ENCODE measurements at regions not wholly inside any gene's neighbourhood (a gene's known extent, or its start where the extent isn't known, plus 50 kb on each side); places are given as distances from the start of the nearest gene placed in this dataset.

- H3K27ac ChIP-seq (ENCODE audit: low read length) = no peak overlapping the region
- no peak for ATAC-seq (replicated peaks in 1 of 4)
- no peak overlapping the region for H3K4me3 ChIP-seq (ENCODE audit: control insufficient read depth in 1 of 2, extremely low read depth in 1 of 2, low read length in 1 of 2)
- POLR2A ChIA-PET = interaction anchor here in 1 of 2 donors (0.6 kb wide), 1 partner anchor 19 kb away, joined by 3 read pairs; no protein-coding TSS in a partner anchor
- CTCF ChIA-PET = no interaction called here
- no peaks in the 10 kb centered on the region for H3K4me1 ChIP-seq (ENCODE audit: control insufficient read depth in 1 of 2, extremely low read depth in 1 of 2, insufficient read depth in 2 of 2, low read length in 2 of 2)
- Mint-ChIP-seq H3K27ac (no peak overlapping the region), H3K27me3 (no peaks in the 10 kb centered on the region), H3K9me3 (peaks cover 0 to 10% (median 0%) of the 10 kb centered on the region in 3 donors), H3K36me3 (no peaks in the 10 kb centered on the region), H3K4me3 (no peak overlapping the region), H3K4me1 (no peaks in the 10 kb centered on the region)
- no peaks in the 10 kb centered on the region for H3K27me3 ChIP-seq (replicated peaks in 1 of 2; ENCODE audit: control insufficient read depth in 2 of 2, extremely low read depth in 1 of 2, insufficient read depth in 2 of 2, low read length in 1 of 2)
- no peak for DNase-seq
- 94% methylated on average over 4 of the region's 7 CpGs for WGBS (ENCODE audit: insufficient coverage)
- H3K36me3 ChIP-seq (ENCODE audit: control insufficient read depth in 2 of 2, extremely low read depth in 1 of 2, insufficient read depth in 1 of 2, low read length in 1 of 2) = no peaks in the 10 kb centered on the region
- no peaks in the 10 kb centered on the region for H3K9me3 ChIP-seq
Observed at GRCh38 chr9:106728860-106729259, 134.1 kb upstream of the ZNF462 start.

DNA sequence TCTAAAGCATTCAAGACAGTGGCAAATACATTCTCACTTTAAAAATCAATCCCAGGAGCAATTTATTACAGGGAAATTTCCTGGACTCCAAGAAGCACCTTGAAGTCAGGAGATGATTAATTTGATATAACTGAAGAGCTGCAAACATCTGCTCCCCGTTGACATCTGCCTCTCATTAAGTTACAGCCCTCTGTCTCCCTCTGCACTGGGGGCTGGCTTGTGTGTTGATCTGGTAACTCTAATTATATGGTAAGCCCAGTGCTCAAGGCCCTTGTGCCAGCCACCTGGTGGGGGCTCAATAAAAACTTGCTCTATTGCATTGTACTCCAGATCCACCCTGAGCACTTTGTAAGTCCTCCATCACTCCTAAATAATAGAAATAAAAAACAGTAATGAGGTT, 131.1 kb upstream of the ZNF462 start:
- H3K4me3 Mint-ChIP-seq = no peak overlapping the region
- Histone ChIP-seq H3K36me3 (ENCODE audit: control insufficient read depth in 2 of 2, extremely low read depth in 1 of 2, insufficient read depth in 1 of 2, low read length in 1 of 2) (no peaks in the 10 kb centered on the region), H3K4me3 (ENCODE audit: control insufficient read depth in 1 of 2, extremely low read depth in 1 of 2, low read length in 1 of 2) (no peak overlapping the region), H3K27me3 (replicated peaks in 1 of 2; ENCODE audit: control insufficient read depth in 2 of 2, extremely low read depth in 1 of 2, insufficient read depth in 2 of 2, low read length in 1 of 2) (no peaks in the 10 kb centered on the region), H3K9me3 (no peaks in the 10 kb centered on the region), H3K27ac (ENCODE audit: low read length) (no peak overlapping the region), H3K4me1 (ENCODE audit: control insufficient read depth in 1 of 2, extremely low read depth in 1 of 2, insufficient read depth in 2 of 2, low read length in 2 of 2) (no peaks in the 10 kb centered on the region)
- WGBS (ENCODE audit: insufficient coverage) = no CpG with 5 or more reads among the region's 1 CpG
- ATAC-seq (replicated peaks in 1 of 4) = no peak
- no peak overlapping the region for H3K27ac Mint-ChIP-seq
- no peak for DNase-seq
- POLR2A ChIA-PET = no interaction called here
- H3K4me1 Mint-ChIP-seq = no peaks in the 10 kb centered on the region
- peaks cover 2 to 11% (median 10%) of the 10 kb centered on the region in 3 donors for H3K9me3 Mint-ChIP-seq
- no peaks in the 10 kb centered on the region for H3K36me3 Mint-ChIP-seq
- CTCF ChIA-PET = no interaction called here
- peaks cover 0 to 4% of the 10 kb centered on the region in 2 donors for H3K27me3 Mint-ChIP-seq

- Histone ChIP-seq H3K36me3 (ENCODE audit: control insufficient read depth in 2 of 2, extremely low read depth in 1 of 2, insufficient read depth in 1 of 2, low read length in 1 of 2) (no peaks in the 10 kb centered on the region), H3K4me3 (ENCODE audit: control insufficient read depth in 1 of 2, extremely low read depth in 1 of 2, low read length in 1 of 2) (no peak overlapping the region), H3K27ac (ENCODE audit: low read length) (no peak overlapping the region), H3K4me1 (ENCODE audit: control insufficient read depth in 1 of 2, extremely low read depth in 1 of 2, insufficient read depth in 2 of 2, low read length in 2 of 2) (no peaks in the 10 kb centered on the region), H3K9me3 (no peaks in the 10 kb centered on the region), H3K27me3 (replicated peaks in 1 of 2; ENCODE audit: control insufficient read depth in 2 of 2, extremely low read depth in 1 of 2, insufficient read depth in 2 of 2, low read length in 1 of 2) (no peaks in the 10 kb centered on the region)
- DNase-seq = no peak
- ChIA-PET CTCF (no interaction called here), POLR2A (no interaction called here)
- no peak for ATAC-seq (replicated peaks in 1 of 4)
- H3K9me3 Mint-ChIP-seq = peaks cover 2 to 11% (median 10%) of the 10 kb centered on the region in 3 donors
- no CpG with 5 or more reads among the region's 3 CpGs for WGBS (ENCODE audit: insufficient coverage)
- H3K27ac Mint-ChIP-seq = no peak overlapping the region
- H3K36me3 Mint-ChIP-seq = no peaks in the 10 kb centered on the region
- no peak overlapping the region for H3K4me3 Mint-ChIP-seq
- no peaks in the 10 kb centered on the region for H3K4me1 Mint-ChIP-seq
- peaks cover 0 to 4% of the 10 kb centered on the region in 2 donors for H3K27me3 Mint-ChIP-seq
Observed at GRCh38 chr9:106733828-106734380, 129.1 kb upstream of the ZNF462 start.

DNA sequence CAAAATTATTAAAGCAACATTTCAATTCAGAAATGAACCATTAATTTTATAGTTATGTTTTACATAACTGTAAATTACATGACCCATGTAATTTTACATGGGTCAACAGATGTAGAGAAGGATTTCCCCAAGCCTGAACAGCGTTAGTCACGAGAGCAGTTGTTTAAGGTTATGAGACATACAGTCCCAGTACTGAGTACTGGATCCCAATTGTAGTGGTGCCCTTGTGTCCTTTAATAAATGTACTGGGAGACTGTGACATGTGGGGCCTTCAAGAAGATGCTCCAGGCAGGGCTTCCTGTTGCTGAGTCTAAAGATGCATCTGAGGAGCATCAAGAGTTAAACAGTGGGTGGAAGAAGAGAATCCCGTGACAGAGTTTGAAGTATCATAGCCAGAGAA, 125.5 kb upstream of the ZNF462 start:
- H3K4me1 ChIP-seq (ENCODE audit: control insufficient read depth in 1 of 2, extremely low read depth in 1 of 2, insufficient read depth in 2 of 2, low read length in 2 of 2) = no peaks in the 10 kb centered on the region
- POLR2A ChIA-PET = no interaction called here
- 91% methylated on average over 2 of the region's 3 CpGs for WGBS (ENCODE audit: insufficient coverage)
- no peaks in the 10 kb centered on the region for H3K9me3 ChIP-seq
- H3K27me3 ChIP-seq (replicated peaks in 1 of 2; ENCODE audit: control insufficient read depth in 2 of 2, extremely low read depth in 1 of 2, insufficient read depth in 2 of 2, low read length in 1 of 2) = no peaks in the 10 kb centered on the region
- DNase-seq = no peak
- H3K27me3 Mint-ChIP-seq = peaks cover 0 to 4% of the 10 kb centered on the region in 2 donors
- H3K4me3 ChIP-seq (ENCODE audit: control insufficient read depth in 1 of 2, extremely low read depth in 1 of 2, low read length in 1 of 2) = no peak overlapping the region
- CTCF ChIA-PET = no interaction called here
- no peaks in the 10 kb centered on the region for H3K4me1 Mint-ChIP-seq
- H3K27ac Mint-ChIP-seq = no peak overlapping the region
- no peak overlapping the region for H3K4me3 Mint-ChIP-seq
- no peaks in the 10 kb centered on the region for H3K36me3 Mint-ChIP-seq
- H3K27ac ChIP-seq (ENCODE audit: low read length) = no peak overlapping the region
- peaks cover 2 to 11% (median 4%) of the 10 kb centered on the region in 3 donors for H3K9me3 Mint-ChIP-seq
- no peak for ATAC-seq (replicated peaks in 1 of 4)
- no peaks in the 10 kb centered on the region for H3K36me3 ChIP-seq (ENCODE audit: control insufficient read depth in 2 of 2, extremely low read depth in 1 of 2, insufficient read depth in 1 of 2, low read length in 1 of 2)

GRCh38 chr9:106738109-106738508, 124.9 kb upstream of the ZNF462 start:
- H3K9me3 Mint-ChIP-seq = peaks cover 0 to 11% (median 2%) of the 10 kb centered on the region in 3 donors
- no CpG with 5 or more reads among the region's 1 CpG for WGBS (ENCODE audit: insufficient coverage)
- H3K4me1 ChIP-seq (ENCODE audit: control insufficient read depth in 1 of 2, extremely low read depth in 1 of 2, insufficient read depth in 2 of 2, low read length in 2 of 2) = no peaks in the 10 kb centered on the region
- H3K4me1 Mint-ChIP-seq = no peaks in the 10 kb centered on the region
- no peaks in the 10 kb centered on the region for H3K36me3 ChIP-seq (ENCODE audit: control insufficient read depth in 2 of 2, extremely low read depth in 1 of 2, insufficient read depth in 1 of 2, low read length in 1 of 2)
- no peak overlapping the region for H3K4me3 ChIP-seq (ENCODE audit: control insufficient read depth in 1 of 2, extremely low read depth in 1 of 2, low read length in 1 of 2)
- H3K36me3 Mint-ChIP-seq = no peaks in the 10 kb centered on the region
- ATAC-seq (replicated peaks in 1 of 4) (no peak), DNase-seq (no peak)
- no peak overlapping the region for H3K27ac ChIP-seq (ENCODE audit: low read length)
- ChIA-PET POLR2A (no interaction called here), CTCF (no interaction called here)
- H3K27ac Mint-ChIP-seq = no peak overlapping the region
- H3K4me3 Mint-ChIP-seq = no peak overlapping the region
- H3K9me3 ChIP-seq = no peaks in the 10 kb centered on the region
- H3K27me3 Mint-ChIP-seq = peaks cover 0 to 4% of the 10 kb centered on the region in 2 donors
- no peaks in the 10 kb centered on the region for H3K27me3 ChIP-seq (replicated peaks in 1 of 2; ENCODE audit: control insufficient read depth in 2 of 2, extremely low read depth in 1 of 2, insufficient read depth in 2 of 2, low read length in 1 of 2)

- Histone ChIP-seq H3K27me3 (replicated peaks in 1 of 2; ENCODE audit: control insufficient read depth in 2 of 2, extremely low read depth in 1 of 2, insufficient read depth in 2 of 2, low read length in 1 of 2) (no peaks in the 10 kb centered on the region), H3K4me1 (ENCODE audit: control insufficient read depth in 1 of 2, extremely low read depth in 1 of 2, insufficient read depth in 2 of 2, low read length in 2 of 2) (no peaks in the 10 kb centered on the region), H3K27ac (ENCODE audit: low read length) (no peak overlapping the region), H3K9me3 (no peaks in the 10 kb centered on the region), H3K4me3 (ENCODE audit: control insufficient read depth in 1 of 2, extremely low read depth in 1 of 2, low read length in 1 of 2) (no peak overlapping the region), H3K36me3 (ENCODE audit: control insufficient read depth in 2 of 2, extremely low read depth in 1 of 2, insufficient read depth in 1 of 2, low read length in 1 of 2) (no peaks in the 10 kb centered on the region)
- Mint-ChIP-seq H3K9me3 (peaks cover 0 to 11% (median 3%) of the 10 kb centered on the region in 3 donors), H3K4me1 (no peaks in the 10 kb centered on the region), H3K27me3 (peaks cover 0 to 5% of the 10 kb centered on the region in 2 donors), H3K27ac (no peak overlapping the region), H3K36me3 (no peaks in the 10 kb centered on the region), H3K4me3 (no peak overlapping the region)
- ChIA-PET CTCF (no interaction called here), POLR2A (no interaction called here)
- ATAC-seq (replicated peaks in 1 of 4) = no peak
- no peak for DNase-seq
- no CpG with 5 or more reads among the region's 1 CpG for WGBS (ENCODE audit: insufficient coverage)
Observed at GRCh38 chr9:106745457-106745856, 117.5 kb upstream of the ZNF462 start.

- ATAC-seq (replicated peaks in 1 of 4) (no peak), DNase-seq (no peak)
- H3K27ac Mint-ChIP-seq = no peak overlapping the region
- no peak overlapping the region for H3K4me3 ChIP-seq (ENCODE audit: control insufficient read depth in 1 of 2, extremely low read depth in 1 of 2, low read length in 1 of 2)
- ChIA-PET POLR2A (no interaction called here), CTCF (no interaction called here)
- H3K4me1 ChIP-seq (ENCODE audit: control insufficient read depth in 1 of 2, extremely low read depth in 1 of 2, insufficient read depth in 2 of 2, low read length in 2 of 2) = no peaks in the 10 kb centered on the region
- H3K9me3 ChIP-seq = no peaks in the 10 kb centered on the region
- H3K27ac ChIP-seq (ENCODE audit: low read length) = no peak overlapping the region
- H3K27me3 ChIP-seq (replicated peaks in 1 of 2; ENCODE audit: control insufficient read depth in 2 of 2, extremely low read depth in 1 of 2, insufficient read depth in 2 of 2, low read length in 1 of 2) = no peaks in the 10 kb centered on the region
- no peaks in the 10 kb centered on the region for H3K4me1 Mint-ChIP-seq
- no peak overlapping the region for H3K4me3 Mint-ChIP-seq
- H3K9me3 Mint-ChIP-seq = peaks cover 0 to 11% (median 3%) of the 10 kb centered on the region in 3 donors
- no peaks in the 10 kb centered on the region for H3K36me3 ChIP-seq (ENCODE audit: control insufficient read depth in 2 of 2, extremely low read depth in 1 of 2, insufficient read depth in 1 of 2, low read length in 1 of 2)
- peaks cover 0 to 5% of the 10 kb centered on the region in 2 donors for H3K27me3 Mint-ChIP-seq
- H3K36me3 Mint-ChIP-seq = no peaks in the 10 kb centered on the region
Observed at GRCh38 chr9:106745876-106746275, 117.1 kb upstream of the ZNF462 start.

All from T-cell (primary cell).